T-helper 1 cell treated with Interleukin-12 subunit alpha and Interleukin-12 subunit beta and Interleukin-4 antibody, amounts not matched to agents 30 ng/mL and 1 ng/mL, for 36 hours (primary cell): ENCODE measurements at regions not wholly inside any gene's neighbourhood (a gene's known extent, or its start where the extent isn't known, plus 50 kb on each side); places are given as distances from the start of the nearest gene placed in this dataset.

Source experiments
- intact Hi-C: fragments of 100-400 bp; cut with micrococcal nuclease; formaldehyde crosslinking; loops from one replicate; pipeline ENCODE4 v1.15.1; 2024

DNA sequence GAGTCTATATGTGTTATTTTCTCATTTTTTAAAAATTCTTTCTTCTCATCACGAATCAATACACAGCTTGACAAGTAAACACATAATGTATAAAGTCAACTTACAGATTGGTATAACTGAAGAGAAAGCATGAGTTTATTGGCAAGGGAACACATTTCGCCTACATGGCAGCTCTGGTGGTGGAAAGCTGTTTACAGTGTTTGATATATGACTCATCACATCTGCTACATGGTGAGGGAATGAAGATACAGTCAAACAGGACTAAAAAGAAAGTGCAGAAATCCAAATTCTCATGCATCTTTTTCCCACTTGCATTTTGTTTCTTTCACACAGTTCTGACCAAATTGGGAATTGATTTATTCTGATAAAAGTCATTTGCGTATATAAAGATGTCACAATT is 122.2 kb upstream of the ADGRL4 start:
- intact Hi-C loops: no loop called here

DNA sequence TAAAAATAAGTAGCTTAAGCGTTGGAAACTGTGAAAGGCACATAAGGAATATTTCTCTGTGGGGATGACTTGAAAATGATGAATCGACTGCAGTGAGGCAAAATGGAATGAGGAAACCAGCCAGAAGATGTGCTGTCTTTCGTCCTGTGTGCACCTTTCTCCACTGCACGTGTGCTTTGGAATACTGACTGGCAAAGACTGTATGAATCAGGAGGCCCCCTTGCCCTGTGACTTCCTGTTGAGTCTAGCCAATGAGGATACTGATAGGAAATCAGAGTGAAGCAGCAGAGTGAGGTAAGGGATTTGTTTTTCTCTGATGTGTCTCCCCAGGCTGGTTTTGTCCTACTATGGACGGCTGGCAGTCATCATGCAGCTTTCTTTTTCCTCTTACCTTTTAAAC is 118.2 kb upstream of the ADGRL4 start:
- intact Hi-C loops: no loop called here

DNA sequence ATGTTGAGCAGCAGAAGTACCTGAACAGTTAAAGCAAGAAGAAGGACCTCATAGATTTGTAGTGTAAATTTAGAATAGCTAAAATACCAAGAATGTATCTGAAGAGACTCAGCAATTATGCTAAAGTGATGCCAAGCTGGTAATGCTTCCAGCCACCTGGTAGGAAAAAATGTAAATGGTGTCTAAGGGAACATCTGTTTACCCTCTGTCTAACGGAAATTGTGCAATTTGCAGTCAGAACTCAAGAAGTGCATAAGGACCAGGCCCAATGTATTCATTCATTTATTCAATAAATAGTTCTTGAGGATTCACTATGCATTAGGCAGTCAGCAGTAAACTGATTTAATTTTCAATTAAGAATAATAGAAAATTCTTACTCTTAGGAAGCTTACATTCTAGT is 116.0 kb upstream of the ADGRL4 start:
- intact Hi-C loops: no loop called here

DNA sequence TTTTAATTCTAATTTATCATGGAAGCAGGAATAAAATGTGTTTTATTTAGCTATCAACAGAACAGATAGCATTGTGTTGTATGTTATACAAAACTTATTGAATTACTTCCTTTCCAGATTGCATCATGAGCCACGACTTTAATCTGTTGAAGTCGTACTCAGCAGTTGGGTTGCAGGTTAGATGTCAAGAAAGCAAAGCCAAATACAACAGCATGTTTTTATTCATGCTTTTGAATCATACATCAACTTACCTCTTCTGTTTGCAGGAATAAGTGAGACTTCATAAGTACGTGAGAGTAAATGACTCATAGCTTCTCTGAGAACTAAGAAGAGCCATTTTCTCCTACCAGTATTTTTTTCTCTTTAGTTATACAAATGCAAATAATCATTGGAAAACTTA is 110.8 kb upstream of the ADGRL4 start:
- intact Hi-C loops: no loop called here

DNA sequence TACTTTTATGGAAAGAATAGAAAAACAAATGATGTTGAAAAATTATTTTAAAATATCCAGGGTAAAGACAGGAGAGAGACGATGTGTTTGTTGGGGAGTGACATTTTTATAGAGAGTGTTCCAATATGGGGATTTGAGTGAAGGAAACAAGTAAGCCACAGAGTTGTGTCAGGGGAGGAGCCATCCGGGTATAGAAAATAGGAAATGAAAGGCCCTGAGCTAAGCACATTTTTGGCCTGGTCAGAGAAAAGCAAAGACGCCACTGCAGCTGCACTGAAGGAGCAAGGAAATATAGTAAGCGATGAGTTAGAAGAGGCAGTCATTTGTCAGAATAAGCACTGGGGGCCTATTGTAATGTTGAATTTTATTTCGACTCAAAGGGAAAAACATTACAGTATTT is 107.3 kb upstream of the ADGRL4 start:
- intact Hi-C loops: no loop called here

DNA sequence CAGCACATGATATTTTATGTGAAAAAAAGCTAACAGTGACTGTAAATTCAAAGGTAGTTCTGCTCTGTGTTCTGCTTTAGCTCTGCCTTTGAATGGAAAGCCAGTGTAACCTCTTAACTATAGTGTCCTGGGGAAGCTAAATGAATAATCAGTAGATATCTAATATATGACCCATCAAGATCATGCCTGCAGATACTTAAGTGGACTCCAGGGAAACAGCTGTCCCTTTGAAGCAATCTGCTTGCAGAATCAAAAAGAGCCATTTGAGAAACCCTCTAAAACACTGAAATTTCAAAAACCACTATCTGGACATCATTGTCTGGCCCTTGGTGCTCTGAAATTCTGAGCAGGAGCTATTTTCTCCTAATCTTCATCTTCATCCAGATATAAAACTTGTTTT is 104.2 kb upstream of the ADGRL4 start:
- intact Hi-C loops: no loop called here

DNA sequence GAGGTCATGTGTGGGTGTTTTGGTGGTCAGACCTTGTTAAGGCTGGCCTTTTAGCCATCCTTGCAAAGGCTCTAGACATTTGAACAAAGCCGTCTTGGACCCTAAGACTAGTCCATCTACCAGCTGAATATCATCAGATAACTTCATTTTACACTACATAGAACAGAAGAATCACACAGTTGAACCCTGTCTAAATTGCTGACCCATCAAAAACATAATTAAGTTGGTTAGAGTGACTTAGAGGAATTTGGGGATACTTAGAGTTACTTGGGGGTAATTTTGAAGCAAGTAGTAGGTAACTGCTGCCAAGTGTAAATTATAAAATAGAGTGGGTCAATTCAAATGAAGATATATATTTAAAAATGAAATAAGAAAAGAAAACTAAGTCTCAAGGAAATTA is 102.9 kb upstream of the ADGRL4 start:
- intact Hi-C loops: no loop called here

DNA sequence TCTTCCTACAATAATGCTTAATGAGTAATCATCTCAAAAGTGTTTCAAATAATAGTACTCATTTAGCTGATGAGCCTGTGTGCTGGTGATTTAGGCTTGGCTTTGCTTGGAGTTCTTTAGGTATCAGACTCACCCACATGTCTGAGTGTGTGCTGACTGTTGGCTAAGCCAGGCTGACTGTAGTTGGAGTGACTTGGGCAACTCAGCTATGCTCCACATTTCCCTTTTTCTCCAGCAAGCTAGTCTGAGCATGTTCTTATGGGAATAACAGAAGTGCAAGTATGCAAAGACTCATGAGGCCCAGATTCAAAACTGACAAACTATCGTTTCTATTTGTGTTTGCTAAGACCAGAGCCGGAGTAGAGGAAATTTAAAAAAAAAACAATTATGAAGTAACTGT is 99.0 kb upstream of the ADGRL4 start:
- intact Hi-C loops: no loop called here

DNA sequence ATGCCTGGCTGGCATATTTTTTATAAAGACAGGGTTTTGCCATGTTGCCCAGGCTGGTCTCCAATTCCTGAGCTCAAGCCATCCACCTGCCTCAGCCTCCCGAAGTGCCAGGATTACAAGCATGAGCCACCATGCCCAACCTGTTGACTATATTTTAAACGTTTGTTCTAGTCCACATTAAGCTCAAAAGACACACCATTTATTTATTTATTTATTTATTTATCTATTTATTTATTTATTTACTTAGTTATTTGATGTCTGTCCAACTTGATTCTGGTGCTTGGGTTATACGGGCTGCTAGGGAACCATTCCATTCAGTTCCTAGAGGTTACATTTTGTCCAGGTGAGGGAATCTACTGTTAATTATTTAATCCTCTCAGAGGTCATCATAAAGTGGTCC is 98.1 kb upstream of the ADGRL4 start:
- intact Hi-C loops: no loop called here

DNA sequence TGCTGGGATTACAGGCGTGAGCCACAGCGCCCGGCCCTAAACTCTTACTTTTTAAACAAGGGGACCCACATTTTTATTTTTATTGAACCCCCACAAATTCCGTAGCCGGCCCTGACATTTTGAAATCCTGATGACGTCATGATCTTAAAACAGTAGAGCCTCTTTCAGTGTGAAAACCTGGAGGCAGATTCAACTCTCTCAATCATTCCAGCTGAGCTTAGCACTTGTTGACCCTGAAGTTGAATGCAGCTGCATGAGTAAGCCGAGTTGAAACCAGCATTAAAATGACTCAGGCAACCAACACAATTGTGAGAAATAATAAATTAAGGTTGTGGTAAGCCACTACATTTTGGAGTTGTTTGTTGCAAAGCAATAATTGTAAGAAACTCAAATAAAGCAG is 93.9 kb upstream of the ADGRL4 start:
- intact Hi-C loops: no loop called here

DNA sequence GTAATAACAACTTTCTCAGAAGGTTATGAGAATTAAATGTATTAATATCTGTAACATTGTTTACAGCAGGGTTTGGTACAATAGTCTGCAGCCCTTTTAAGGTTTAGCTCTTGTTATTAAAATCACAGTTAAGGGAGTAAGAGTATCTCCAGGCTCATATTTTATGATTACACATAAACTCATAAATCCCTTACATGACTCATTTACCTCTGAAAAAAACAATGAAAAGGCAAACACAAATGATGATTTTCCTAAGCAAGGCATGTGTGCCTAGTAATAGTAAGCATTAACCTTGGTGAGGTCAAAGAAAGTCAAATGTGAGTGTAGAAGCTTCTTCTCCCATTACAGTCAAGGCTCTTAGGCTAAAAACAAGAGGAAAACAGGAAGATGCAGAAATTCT is 84.5 kb upstream of the ADGRL4 start:
- intact Hi-C loops: no loop called here

DNA sequence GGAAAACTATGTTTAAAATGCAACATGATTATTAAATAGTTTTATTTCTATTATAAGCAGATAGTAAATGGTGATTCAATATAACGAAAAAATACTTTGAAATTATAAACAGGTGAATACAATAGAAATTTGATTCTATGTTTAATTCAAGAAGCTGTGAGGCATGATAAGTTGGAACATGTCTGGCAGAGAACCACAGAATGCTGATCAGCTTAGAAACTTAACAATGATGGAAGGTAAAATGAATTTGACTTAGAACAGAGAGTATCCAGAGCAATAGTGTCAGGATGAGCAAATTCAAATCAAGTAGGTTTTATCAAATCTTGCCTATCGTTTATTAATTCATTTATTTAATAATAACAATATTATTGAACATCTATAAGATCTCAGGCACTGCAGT is 83.4 kb upstream of the ADGRL4 start:
- intact Hi-C loops: no loop called here

DNA sequence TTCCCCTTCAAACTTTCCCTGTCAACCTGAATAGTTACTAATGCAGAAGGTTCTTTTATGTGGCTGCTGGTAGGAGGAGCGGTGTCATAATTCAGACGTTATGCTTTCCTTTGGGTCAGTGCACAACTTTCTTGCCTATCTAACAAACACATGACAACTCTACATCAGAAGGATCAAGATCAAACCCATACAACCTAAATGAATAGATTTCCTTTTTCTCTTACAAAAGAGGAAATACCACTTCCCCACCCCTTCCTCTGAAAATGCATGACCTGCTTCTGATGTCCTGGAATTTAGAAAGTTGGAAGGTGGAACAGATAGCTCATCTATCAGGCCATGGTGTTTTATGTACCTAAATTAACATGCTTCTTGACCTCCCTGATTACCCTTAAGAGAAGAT is 75.7 kb upstream of the ADGRL4 start:
- intact Hi-C loops: no loop called here

DNA sequence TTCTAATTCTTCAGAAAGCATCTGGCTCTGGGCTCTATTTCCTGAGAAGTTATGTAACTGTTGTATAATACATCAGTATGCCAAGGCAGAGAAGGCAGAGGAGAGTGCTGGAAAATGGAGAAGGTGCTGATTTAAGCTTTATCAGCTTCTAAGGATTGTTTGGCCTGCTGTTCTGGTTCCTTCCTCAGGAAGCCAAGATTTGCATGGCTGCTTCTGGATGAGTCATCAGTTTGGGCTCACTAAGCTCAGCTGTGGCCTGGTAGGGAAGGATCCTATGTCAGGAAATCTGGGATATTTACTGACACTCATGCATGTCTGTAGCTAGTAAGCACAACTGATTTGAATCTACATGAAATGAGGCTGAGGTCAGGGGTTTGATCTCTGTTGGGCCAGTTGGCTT is 73.2 kb upstream of the ADGRL4 start:
- intact Hi-C loops: no loop called here

DNA sequence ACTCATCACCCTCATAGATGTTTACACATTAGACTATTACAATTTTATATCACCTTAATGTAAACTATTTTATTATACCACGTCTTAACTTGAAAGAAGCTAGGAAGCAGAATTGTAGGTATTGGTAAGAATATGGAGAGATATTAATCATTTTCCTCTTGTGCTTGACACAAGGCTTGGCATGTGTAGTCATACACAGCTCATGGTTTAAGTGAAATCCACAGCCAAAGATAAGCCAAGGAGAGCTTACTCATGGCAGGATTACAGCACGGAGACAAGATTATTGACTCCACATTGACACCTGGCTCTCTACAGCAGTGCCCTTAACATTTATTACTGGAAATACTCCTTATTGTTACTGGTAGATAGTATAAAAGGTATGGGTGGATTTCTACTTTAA is 68.4 kb upstream of the ADGRL4 start:
- intact Hi-C loops: no loop called here

DNA sequence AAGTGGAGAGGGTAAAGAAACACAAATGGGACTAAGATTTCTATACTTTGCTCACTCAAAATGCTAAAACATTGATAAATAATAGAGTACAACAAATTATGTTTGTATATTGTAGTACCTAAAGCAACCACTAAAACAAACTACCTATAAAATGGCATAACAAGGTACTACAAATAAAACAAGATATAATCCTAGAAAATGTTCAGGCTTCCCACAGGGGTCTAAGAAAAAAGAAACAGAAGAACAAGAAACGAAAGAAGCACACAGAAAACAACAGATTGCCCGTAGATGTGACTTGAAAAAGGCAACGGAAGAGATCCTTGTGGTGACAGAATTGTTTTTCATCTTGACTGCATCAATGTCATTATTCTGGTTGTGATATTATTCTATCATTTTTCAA is 63.3 kb upstream of the ADGRL4 start:
- intact Hi-C loops: no loop called here

DNA sequence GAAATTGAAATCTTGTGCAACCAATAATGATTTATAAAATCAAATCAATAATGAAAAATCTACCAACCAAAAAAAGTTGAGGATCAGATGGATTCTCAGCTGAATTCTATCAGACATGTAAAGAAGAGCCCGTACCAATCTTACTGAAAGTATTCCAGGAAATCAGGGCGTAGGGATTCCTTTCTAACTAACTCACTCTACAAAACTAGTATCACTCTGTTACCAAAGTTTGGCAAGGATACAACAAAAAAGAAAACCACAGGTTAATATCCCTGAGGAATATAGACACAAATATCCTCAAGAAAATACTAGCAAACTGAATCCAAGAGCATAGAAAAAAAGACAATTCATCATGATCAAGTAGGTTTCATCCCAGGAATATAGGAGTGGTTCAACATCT is 52.8 kb upstream of the ADGRL4 start:
- intact Hi-C loops: no loop called here
